Fibroblast of lung (primary cell): ENCODE measurements at regions not wholly inside any gene's neighbourhood (a gene's known extent, or its start where the extent isn't known, plus 50 kb on each side); places are given as distances from the start of the nearest gene placed in this dataset.

Experiments used
- DNase-seq, 2 donors: peaks; one replicate each; pipeline versions ENCODE4 v3.0.0 to v3.0.0-alpha.2; 2010; ENCODE audit warnings: low read depth in 2 of 2
- H2AFZ ChIP-seq: 2 replicates; pipeline ENCODE4 v1.5.1; 2012; ENCODE audit warnings: low read length, control low read depth, inconsistent platforms
- H3K27ac ChIP-seq: 2 replicates; pipeline ENCODE4 v1.5.1; 2011; ENCODE audit warnings: low read length, control low read depth; ENCODE audit not compliant: insufficient read depth
- H3K27me3 ChIP-seq: 2 replicates; pipeline ENCODE4 v1.5.1; 2011; ENCODE audit warnings: mild to moderate bottlenecking, low read length; ENCODE audit not compliant: control insufficient read depth, insufficient read depth
- H3K36me3 ChIP-seq: 2 replicates; pipeline ENCODE4 v1.5.1; 2011; ENCODE audit warnings: low read length; ENCODE audit not compliant: control insufficient read depth, insufficient read depth
- H3K4me1 ChIP-seq: 2 replicates; pipeline ENCODE4 v1.5.1; 2011; ENCODE audit warnings: low read length; ENCODE audit not compliant: control insufficient read depth, insufficient read depth; ENCODE audit errors: extremely low read depth
- H3K4me2 ChIP-seq: 2 replicates; pipeline ENCODE4 v1.5.1; 2011; ENCODE audit warnings: low read length, control low read depth; ENCODE audit not compliant: insufficient read depth; ENCODE audit errors: extremely low read depth
- H3K4me3 ChIP-seq, 4 experiments: fragments of 200-600 bp in 1 of 4; sonication (generic) in 1 of 4; replicated peaks in 1 of 4; 2 replicates each; pipeline ENCODE4 v1.5.1; 2011 to 2016; ENCODE audit warnings: low read length in 4 of 4, low read depth in 3 of 4, mild to moderate bottlenecking in 3 of 4, control low read depth in 2 of 4, inconsistent platforms in 1 of 4, mixed read lengths in 1 of 4; ENCODE audit not compliant: insufficient read depth in 1 of 4; ENCODE audit errors: control extremely low read depth in 1 of 4
- H3K79me2 ChIP-seq: 2 replicates; pipeline ENCODE4 v1.5.1; 2012; ENCODE audit warnings: mild to moderate bottlenecking, low read length, inconsistent platforms; ENCODE audit not compliant: control insufficient read depth, insufficient read depth
- H3K9ac ChIP-seq: 2 replicates; pipeline ENCODE4 v1.5.1; 2011; ENCODE audit warnings: mild to moderate bottlenecking, low read length, control low read depth; ENCODE audit not compliant: insufficient read depth
- H3K9me3 ChIP-seq: 2 replicates; pipeline ENCODE4 v1.5.1; 2012; ENCODE audit warnings: low read depth, low read length; ENCODE audit not compliant: control insufficient read depth, insufficient read depth
- H4K20me1 ChIP-seq: 2 replicates; pipeline ENCODE4 v1.5.1; 2011; ENCODE audit warnings: low read length; ENCODE audit not compliant: control insufficient read depth, insufficient read depth; ENCODE audit errors: extremely low read depth
- EZH2 ChIP-seq: IDR thresholded peaks from 2 replicates; pipeline ENCODE4 v1.5.1; 2012; ENCODE audit warnings: low read length, control low read depth, mild to moderate bottlenecking; ENCODE audit errors: missing control alignments
- TF ChIP-seq, protein P1 (sequence below), 2 donors: IDR thresholded peaks in 1 of 2; conservative IDR thresholded peaks in 1 of 2; 1 replicate in 1 of 2; 2 replicates in 1 of 2; pipeline ENCODE4 v1.5.1; 2011 to 2012; ENCODE audit warnings: low read length in 2 of 2, control low read depth in 1 of 2, inconsistent platforms in 1 of 2, low read depth in 1 of 2, mild to moderate bottlenecking in 1 of 2

DNA sequence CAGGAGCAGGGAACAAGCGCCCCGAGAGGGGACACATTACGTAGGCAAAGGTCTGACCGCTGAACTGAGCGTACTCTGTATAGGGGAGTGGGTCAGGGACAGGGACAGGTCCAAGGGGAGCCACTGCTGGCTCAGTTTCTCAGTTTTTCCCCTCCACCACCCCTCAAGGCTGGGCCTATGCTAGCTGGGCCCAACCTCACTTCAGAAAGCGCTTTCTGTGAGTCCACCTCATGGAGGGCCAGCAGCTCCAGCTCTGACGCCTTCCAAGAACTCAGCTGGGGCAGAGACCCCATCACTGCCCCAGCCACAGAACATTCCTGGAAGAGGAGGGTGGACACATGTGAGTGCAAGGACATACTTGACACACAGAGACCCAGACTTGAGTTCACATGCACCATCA, 242.0 kb downstream of the FOXD2 start:
- H3K27ac ChIP-seq = no peak overlapping the region
- H3K9me3 ChIP-seq = no peaks in the 10 kb centered on the region
- no peaks in the 10 kb centered on the region for H3K36me3 ChIP-seq
- H3K4me1 ChIP-seq = no peaks in the 10 kb centered on the region
- H3K4me2 ChIP-seq = no peak overlapping the region
- no peaks in the 10 kb centered on the region for H4K20me1 ChIP-seq
- H3K9ac ChIP-seq = no peak overlapping the region
- no peaks in the 10 kb centered on the region for H3K27me3 ChIP-seq
- TF ChIP-seq, protein P1, sequence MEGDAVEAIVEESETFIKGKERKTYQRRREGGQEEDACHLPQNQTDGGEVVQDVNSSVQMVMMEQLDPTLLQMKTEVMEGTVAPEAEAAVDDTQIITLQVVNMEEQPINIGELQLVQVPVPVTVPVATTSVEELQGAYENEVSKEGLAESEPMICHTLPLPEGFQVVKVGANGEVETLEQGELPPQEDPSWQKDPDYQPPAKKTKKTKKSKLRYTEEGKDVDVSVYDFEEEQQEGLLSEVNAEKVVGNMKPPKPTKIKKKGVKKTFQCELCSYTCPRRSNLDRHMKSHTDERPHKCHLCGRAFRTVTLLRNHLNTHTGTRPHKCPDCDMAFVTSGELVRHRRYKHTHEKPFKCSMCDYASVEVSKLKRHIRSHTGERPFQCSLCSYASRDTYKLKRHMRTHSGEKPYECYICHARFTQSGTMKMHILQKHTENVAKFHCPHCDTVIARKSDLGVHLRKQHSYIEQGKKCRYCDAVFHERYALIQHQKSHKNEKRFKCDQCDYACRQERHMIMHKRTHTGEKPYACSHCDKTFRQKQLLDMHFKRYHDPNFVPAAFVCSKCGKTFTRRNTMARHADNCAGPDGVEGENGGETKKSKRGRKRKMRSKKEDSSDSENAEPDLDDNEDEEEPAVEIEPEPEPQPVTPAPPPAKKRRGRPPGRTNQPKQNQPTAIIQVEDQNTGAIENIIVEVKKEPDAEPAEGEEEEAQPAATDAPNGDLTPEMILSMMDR (conservative IDR thresholded peaks at IDR 0.05 in 1 of 2, IDR thresholded peaks at IDR 0.05 in 1 of 2; ENCODE audit: low read depth in 1 of 2, low read length in 2 of 2) = no peak
- no peak for TF ChIP-seq EZH2
- DNase-seq = no peak
- H3K4me3 ChIP-seq = no peak overlapping the region
- no peaks in the 10 kb centered on the region for H3K79me2 ChIP-seq
- H2AFZ ChIP-seq = no peak overlapping the region

DNA sequence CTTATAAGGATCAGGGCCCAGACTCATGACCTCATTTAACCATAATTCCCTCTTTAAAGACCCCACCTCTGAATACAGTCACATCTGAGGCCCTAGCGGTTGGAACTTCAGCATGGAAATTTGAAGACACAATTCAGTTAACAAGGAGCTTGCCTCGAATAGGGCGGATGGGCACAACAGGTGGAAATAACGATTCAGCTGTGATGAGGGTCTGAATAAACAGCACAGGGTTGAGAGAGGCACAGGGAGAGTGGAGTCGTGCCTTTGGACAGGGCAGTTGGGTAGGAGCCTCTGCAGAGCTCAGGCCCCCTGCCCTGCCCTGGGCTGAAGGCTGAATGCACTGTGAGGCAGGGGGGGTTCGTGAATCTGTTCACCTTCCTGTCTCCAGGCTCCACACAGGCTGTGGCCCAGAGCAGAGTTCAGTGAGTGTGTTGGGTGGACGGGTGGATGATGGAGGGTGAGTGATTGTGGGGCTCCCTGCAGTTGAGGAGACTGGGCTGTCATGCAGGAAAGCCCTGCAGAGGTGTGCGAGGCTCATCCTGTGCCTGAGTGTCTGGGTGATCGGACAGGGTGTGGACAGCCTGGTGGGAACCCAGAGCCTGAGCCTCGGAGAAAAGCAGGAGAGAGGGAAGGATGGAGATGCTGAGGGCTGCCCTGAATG, 243.1 kb downstream of the FOXD2 start:
- Histone ChIP-seq H3K27ac (no peak overlapping the region), H3K79me2 (no peaks in the 10 kb centered on the region), H4K20me1 (no peaks in the 10 kb centered on the region), H3K4me2 (no peak overlapping the region), H2AFZ (no peak overlapping the region), H3K4me3 (no peak overlapping the region), H3K4me1 (no peaks in the 10 kb centered on the region), H3K36me3 (no peaks in the 10 kb centered on the region), H3K9ac (no peak overlapping the region), H3K27me3 (no peaks in the 10 kb centered on the region), H3K9me3 (no peaks in the 10 kb centered on the region)
- TF ChIP-seq, protein P1 (conservative IDR thresholded peaks at IDR 0.05 in 1 of 2, IDR thresholded peaks at IDR 0.05 in 1 of 2; ENCODE audit: low read depth in 1 of 2, low read length in 2 of 2) = no peak
- no peak for TF ChIP-seq EZH2
- DNase-seq = no peak

DNA sequence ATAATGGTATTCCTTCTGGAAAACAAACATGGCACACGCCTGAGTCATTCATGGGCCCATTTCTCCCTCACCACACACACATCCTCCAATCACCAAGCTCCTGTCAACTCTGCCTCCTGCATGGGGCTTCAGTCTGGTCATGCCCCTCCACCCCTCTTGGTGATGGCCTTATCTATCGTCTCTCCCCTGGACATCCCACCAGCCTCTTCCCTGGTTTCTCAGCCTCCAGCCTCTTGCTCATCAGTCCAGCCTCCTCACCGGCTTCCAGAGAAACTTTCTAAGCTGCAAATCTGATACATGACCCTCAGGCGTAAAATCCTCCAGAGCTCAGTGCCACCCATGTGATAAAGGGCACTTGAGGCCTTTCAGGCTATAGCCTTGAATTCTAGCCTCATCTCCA, 243.9 kb downstream of the FOXD2 start:
- DNase-seq = no peak
- no peaks in the 10 kb centered on the region for H3K36me3 ChIP-seq
- H3K9me3 ChIP-seq = no peaks in the 10 kb centered on the region
- no peak overlapping the region for H3K9ac ChIP-seq
- H3K27me3 ChIP-seq = no peaks in the 10 kb centered on the region
- H3K79me2 ChIP-seq = no peaks in the 10 kb centered on the region
- H3K27ac ChIP-seq = no peak overlapping the region
- TF ChIP-seq, protein P1 (conservative IDR thresholded peaks at IDR 0.05 in 1 of 2, IDR thresholded peaks at IDR 0.05 in 1 of 2; ENCODE audit: low read depth in 1 of 2, low read length in 2 of 2) = no peak
- TF ChIP-seq EZH2 = no peak
- no peak overlapping the region for H3K4me2 ChIP-seq
- H3K4me1 ChIP-seq = no peaks in the 10 kb centered on the region
- no peak overlapping the region for H3K4me3 ChIP-seq
- no peak overlapping the region for H2AFZ ChIP-seq
- no peaks in the 10 kb centered on the region for H4K20me1 ChIP-seq
